GM13977 (cell line): ENCODE measurements at regions not wholly inside any gene's neighbourhood (a gene's known extent, or its start where the extent isn't known, plus 50 kb on each side); places are given as distances from the start of the nearest gene placed in this dataset.

ENCODE experiments used
- DNase-seq: peaks from one replicate; pipeline ENCODE4 v3.0.0; 2012; ENCODE audit warnings: low spot score
- in situ Hi-C: fragments of 300-500 bp; cut with MboI; formaldehyde crosslinking; loops from one replicate; pipeline ENCODE4 v1.12.0; 2022; ENCODE audit warnings: low sequenced_read_pairs, low pct_unique_long_range_greater_than_20kb, mixed read lengths, inconsistent platforms; ENCODE audit not compliant: unreplicated experiment
- TF ChIP-seq, protein P1 (sequence below): IDR thresholded peaks from 2 replicates; pipeline ENCODE4 v1.5.1; 2012; ENCODE audit warnings: mild to moderate bottlenecking, control low read depth; ENCODE audit not compliant: insufficient read depth; ENCODE audit errors: extremely low read depth, missing control alignments

GRCh38 chr2:128981353-128981752 lies 662.7 kb upstream of the HS6ST1 start:
- DNase-seq: no peak
- in situ Hi-C loops: no loop called here
- TF ChIP-seq, protein P1, sequence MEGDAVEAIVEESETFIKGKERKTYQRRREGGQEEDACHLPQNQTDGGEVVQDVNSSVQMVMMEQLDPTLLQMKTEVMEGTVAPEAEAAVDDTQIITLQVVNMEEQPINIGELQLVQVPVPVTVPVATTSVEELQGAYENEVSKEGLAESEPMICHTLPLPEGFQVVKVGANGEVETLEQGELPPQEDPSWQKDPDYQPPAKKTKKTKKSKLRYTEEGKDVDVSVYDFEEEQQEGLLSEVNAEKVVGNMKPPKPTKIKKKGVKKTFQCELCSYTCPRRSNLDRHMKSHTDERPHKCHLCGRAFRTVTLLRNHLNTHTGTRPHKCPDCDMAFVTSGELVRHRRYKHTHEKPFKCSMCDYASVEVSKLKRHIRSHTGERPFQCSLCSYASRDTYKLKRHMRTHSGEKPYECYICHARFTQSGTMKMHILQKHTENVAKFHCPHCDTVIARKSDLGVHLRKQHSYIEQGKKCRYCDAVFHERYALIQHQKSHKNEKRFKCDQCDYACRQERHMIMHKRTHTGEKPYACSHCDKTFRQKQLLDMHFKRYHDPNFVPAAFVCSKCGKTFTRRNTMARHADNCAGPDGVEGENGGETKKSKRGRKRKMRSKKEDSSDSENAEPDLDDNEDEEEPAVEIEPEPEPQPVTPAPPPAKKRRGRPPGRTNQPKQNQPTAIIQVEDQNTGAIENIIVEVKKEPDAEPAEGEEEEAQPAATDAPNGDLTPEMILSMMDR: no peak

DNA sequence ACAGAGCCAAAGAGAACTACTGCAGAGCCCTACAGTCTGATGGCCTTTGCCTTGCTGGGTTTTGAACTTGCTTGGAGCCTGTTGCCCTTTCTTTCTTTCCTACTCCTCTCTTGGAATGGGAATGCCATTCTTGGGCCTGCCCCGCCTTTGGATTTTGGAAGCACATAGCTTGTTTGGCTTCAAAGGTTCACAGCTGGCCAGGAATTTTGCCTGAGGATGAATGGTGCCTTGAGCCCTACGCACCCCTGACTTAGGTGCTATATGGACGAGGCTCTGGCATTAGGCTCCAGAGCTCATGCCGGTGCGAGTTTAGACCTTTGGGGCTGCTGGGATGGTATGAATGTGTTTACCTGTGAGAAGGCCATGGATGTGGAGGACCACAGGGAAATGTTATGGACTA lies 663.3 kb upstream of the HS6ST1 start:
- no peak for DNase-seq
- in situ Hi-C loops: no loop called here
- TF ChIP-seq, protein P1: no peak

- no peak for DNase-seq
- in situ Hi-C loops: no loop called here
- TF ChIP-seq, protein P1: no peak
Measured at GRCh38 chr2:128982670-128983069, 664.0 kb upstream of the HS6ST1 start.

- TF ChIP-seq, protein P1: no peak
- in situ Hi-C loops: no loop called here
- no peak for DNase-seq
Measured at GRCh38 chr2:128983094-128983493, 664.4 kb upstream of the HS6ST1 start.

DNA sequence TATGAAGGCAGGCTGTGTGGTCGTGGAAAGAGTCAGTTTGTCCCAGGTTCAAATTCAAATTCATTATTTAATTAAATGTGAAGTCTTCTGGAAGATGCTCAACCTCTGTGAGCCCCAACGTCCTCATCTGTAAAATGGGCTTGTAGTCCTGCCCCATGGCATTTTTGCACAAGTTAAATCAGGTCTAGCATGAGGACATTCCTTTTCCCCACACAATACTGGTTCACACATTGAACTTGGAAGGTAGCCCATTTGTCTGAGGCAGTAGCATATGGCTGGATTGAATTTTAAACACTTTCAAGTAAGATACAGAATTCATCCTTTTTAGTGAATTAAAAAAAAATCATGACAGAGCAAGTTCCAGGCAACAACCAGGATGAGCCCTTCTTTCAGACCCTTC lies 665.4 kb upstream of the HS6ST1 start:
- TF ChIP-seq, protein P1: no peak
- in situ Hi-C loops: no loop called here
- no peak for DNase-seq

GRCh38 chr2:128984855-128985254 lies 666.2 kb upstream of the HS6ST1 start:
- TF ChIP-seq, protein P1: no peak
- no peak for DNase-seq
- in situ Hi-C loops: no loop called here
